ENCODE measurements at regions not wholly inside any gene's neighbourhood (a gene's known extent, or its start where the extent isn't known, plus 50 kb on each side); places are given as distances from the start of the nearest gene placed in this dataset.
"Not testable (repeated sequence)": the region's sequence is repeated elsewhere in the genome, so short reads cannot be mapped to it uniquely, and the experiment has no call there.

DNA sequence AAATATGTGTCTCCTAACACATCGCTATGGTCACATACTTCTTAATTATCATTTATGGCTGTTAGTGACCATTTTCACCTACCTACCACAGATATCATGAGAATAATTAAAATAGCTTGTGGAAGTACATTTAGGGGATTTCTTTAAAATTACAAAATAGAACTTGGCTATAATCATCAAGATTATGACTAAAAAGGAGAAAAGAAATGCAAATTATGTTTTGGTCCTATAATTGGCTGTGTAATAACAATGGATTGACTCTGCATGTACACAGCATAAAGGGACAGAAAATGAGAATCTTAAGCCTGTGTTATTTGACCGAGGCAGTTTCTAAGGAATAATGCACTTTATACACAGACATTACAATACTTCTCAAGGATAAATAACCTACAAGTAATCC lies 197.7 kb upstream of the ZNF322 start:
- 0% methylated on average over 1 of the region's 2 CpGs for WGBS (ENCODE audit: low lambda C conversion rate)

GRCh38 chr6:26859067-26859770 lies 199.7 kb upstream of the ZNF322 start:
- intact Hi-C loops (cut with micrococcal nuclease; ENCODE audit: unreplicated experiment); H3K79me2 ChIP-seq (ENCODE audit: insufficient read depth, low read length); ATAC-seq; H3K27me3 ChIP-seq (ENCODE audit: control insufficient read depth in 1 of 2, insufficient read depth in 2 of 2, low read length in 2 of 2); H2AFZ ChIP-seq (ENCODE audit: low read length); POLR2A ChIA-PET; H3K9ac ChIP-seq (ENCODE audit: insufficient read depth, low read depth, low read length); in situ Hi-C loops (cut with HindIII; ENCODE audit: extremely low pct_ligation_motif_present, low pct_unique_long_range_greater_than_20kb); H3K4me3 ChIP-seq (replicated peaks in 1 of 3; ENCODE audit: insufficient read depth in 1 of 3, low read depth in 2 of 3, low read length in 3 of 3); H4K20me1 ChIP-seq (ENCODE audit: insufficient read depth, low read length); H3K36me3 ChIP-seq (replicated peaks in 1 of 2; ENCODE audit: control insufficient read depth in 1 of 2, insufficient read depth in 2 of 2, low read length in 2 of 2); CTCF ChIA-PET (ENCODE audit: low intra/inter-chr PET ratio, low total read pairs); H3K27ac ChIP-seq (ENCODE audit: extremely low read length, insufficient read depth, low read length); BruUV-seq (replicated peaks); H3K4me2 ChIP-seq (ENCODE audit: low read depth, low read length); DNase-seq (ENCODE audit: low spot score); H3K9me3 ChIP-seq (ENCODE audit: low read length); FAIRE-seq; H3K4me1 ChIP-seq (ENCODE audit: insufficient read depth, low read length): not testable (repeated sequence)
- 42% methylated on average over 3 of the region's 5 CpGs for WGBS (ENCODE audit: low lambda C conversion rate)

More for the DNA sequence above, 197.7 kb upstream of the ZNF322 start:
- H3K27me3 ChIP-seq (ENCODE audit: control insufficient read depth in 1 of 2, insufficient read depth in 2 of 2, low read length in 2 of 2); H3K4me3 ChIP-seq (replicated peaks in 1 of 3; ENCODE audit: insufficient read depth in 1 of 3, low read depth in 2 of 3, low read length in 3 of 3); ATAC-seq; H3K9ac ChIP-seq (ENCODE audit: insufficient read depth, low read depth, low read length); CTCF ChIA-PET (ENCODE audit: low intra/inter-chr PET ratio, low total read pairs); H3K4me2 ChIP-seq (ENCODE audit: low read depth, low read length); H3K36me3 ChIP-seq (replicated peaks in 1 of 2; ENCODE audit: control insufficient read depth in 1 of 2, insufficient read depth in 2 of 2, low read length in 2 of 2); intact Hi-C loops (cut with micrococcal nuclease; ENCODE audit: unreplicated experiment); BruUV-seq (replicated peaks); POLR2A ChIA-PET; FAIRE-seq; H3K9me3 ChIP-seq (ENCODE audit: low read length); H3K4me1 ChIP-seq (ENCODE audit: insufficient read depth, low read length); H3K27ac ChIP-seq (ENCODE audit: extremely low read length, insufficient read depth, low read length); H4K20me1 ChIP-seq (ENCODE audit: insufficient read depth, low read length); H3K79me2 ChIP-seq (ENCODE audit: insufficient read depth, low read length); H2AFZ ChIP-seq (ENCODE audit: low read length); DNase-seq (ENCODE audit: low spot score); in situ Hi-C loops (cut with HindIII; ENCODE audit: extremely low pct_ligation_motif_present, low pct_unique_long_range_greater_than_20kb): not testable (repeated sequence)

DNA sequence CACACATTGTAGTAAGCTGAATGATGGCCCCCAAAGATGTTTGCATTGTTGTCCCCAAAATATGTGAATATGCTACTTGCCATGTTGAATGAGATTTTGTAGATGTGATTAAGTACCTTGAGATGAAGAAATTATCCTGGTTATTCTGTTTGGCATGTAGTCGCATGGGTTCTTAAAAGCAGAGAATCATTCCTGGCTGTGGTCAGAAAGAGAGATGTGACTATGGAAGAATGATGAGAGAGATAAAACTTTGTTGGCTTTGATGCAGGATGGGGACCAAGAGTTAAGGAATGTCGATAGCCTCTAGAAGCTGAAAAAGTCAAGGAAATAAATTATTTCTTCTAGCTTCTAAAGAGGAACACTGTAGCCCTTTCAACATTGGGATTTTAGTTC lies 200.2 kb upstream of the ZNF322 start:
- H3K79me2 ChIP-seq (ENCODE audit: insufficient read depth, low read length); H3K4me1 ChIP-seq (ENCODE audit: insufficient read depth, low read length); H3K9ac ChIP-seq (ENCODE audit: insufficient read depth, low read depth, low read length); H3K27me3 ChIP-seq (ENCODE audit: control insufficient read depth in 1 of 2, insufficient read depth in 2 of 2, low read length in 2 of 2); H3K4me2 ChIP-seq (ENCODE audit: low read depth, low read length); H3K4me3 ChIP-seq (replicated peaks in 1 of 3; ENCODE audit: insufficient read depth in 1 of 3, low read depth in 2 of 3, low read length in 3 of 3); H4K20me1 ChIP-seq (ENCODE audit: insufficient read depth, low read length); intact Hi-C loops (cut with micrococcal nuclease; ENCODE audit: unreplicated experiment); H2AFZ ChIP-seq (ENCODE audit: low read length); BruUV-seq (replicated peaks); CTCF ChIA-PET (ENCODE audit: low intra/inter-chr PET ratio, low total read pairs); H3K9me3 ChIP-seq (ENCODE audit: low read length); H3K36me3 ChIP-seq (replicated peaks in 1 of 2; ENCODE audit: control insufficient read depth in 1 of 2, insufficient read depth in 2 of 2, low read length in 2 of 2); POLR2A ChIA-PET; in situ Hi-C loops (cut with HindIII; ENCODE audit: extremely low pct_ligation_motif_present, low pct_unique_long_range_greater_than_20kb); FAIRE-seq; DNase-seq (ENCODE audit: low spot score); H3K27ac ChIP-seq (ENCODE audit: extremely low read length, insufficient read depth, low read length); ATAC-seq: not testable (repeated sequence)
- 38% methylated on average over 2 of the region's 2 CpGs for WGBS (ENCODE audit: low lambda C conversion rate)

DNA sequence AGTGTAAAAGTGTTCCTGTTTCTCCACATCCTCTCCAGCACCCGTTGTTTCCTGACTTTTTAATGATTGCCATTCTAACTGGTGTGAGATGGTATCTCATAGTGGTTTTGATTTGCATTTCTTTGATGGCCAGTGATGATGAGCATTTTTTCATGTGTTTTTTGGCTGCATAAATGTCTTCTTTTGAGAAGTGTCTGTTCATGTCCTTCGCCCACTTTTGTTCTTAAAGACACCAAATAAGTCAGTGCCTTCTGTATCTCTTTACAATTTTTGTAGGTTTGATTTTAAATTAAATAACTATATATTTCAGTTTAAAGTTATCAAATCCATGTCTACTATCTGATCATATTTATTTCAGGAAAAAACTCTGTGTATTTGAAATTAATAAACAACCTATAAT lies 202.4 kb upstream of the ZNF322 start:
- H3K36me3 ChIP-seq (replicated peaks in 1 of 2; ENCODE audit: control insufficient read depth in 1 of 2, insufficient read depth in 2 of 2, low read length in 2 of 2); H4K20me1 ChIP-seq (ENCODE audit: insufficient read depth, low read length); BruUV-seq (replicated peaks); H3K27ac ChIP-seq (ENCODE audit: extremely low read length, insufficient read depth, low read length); H3K79me2 ChIP-seq (ENCODE audit: insufficient read depth, low read length); H2AFZ ChIP-seq (ENCODE audit: low read length); FAIRE-seq; intact Hi-C loops (cut with micrococcal nuclease; ENCODE audit: unreplicated experiment); ATAC-seq; H3K9ac ChIP-seq (ENCODE audit: insufficient read depth, low read depth, low read length); H3K4me1 ChIP-seq (ENCODE audit: insufficient read depth, low read length); DNase-seq (ENCODE audit: low spot score); in situ Hi-C loops (cut with HindIII; ENCODE audit: extremely low pct_ligation_motif_present, low pct_unique_long_range_greater_than_20kb); H3K4me3 ChIP-seq (replicated peaks in 1 of 3; ENCODE audit: insufficient read depth in 1 of 3, low read depth in 2 of 3, low read length in 3 of 3); POLR2A ChIA-PET; H3K9me3 ChIP-seq (ENCODE audit: low read length); CTCF ChIA-PET (ENCODE audit: low intra/inter-chr PET ratio, low total read pairs); H3K27me3 ChIP-seq (ENCODE audit: control insufficient read depth in 1 of 2, insufficient read depth in 2 of 2, low read length in 2 of 2); H3K4me2 ChIP-seq (ENCODE audit: low read depth, low read length): not testable (repeated sequence)
- WGBS (ENCODE audit: low lambda C conversion rate) = 41% methylated on average over 2 of the region's 2 CpGs

Measured in HepG2 (cell line).